ENCODE measurements at regions not wholly inside any gene's neighbourhood (a gene's known extent, or its start where the extent isn't known, plus 50 kb on each side); places are given as distances from the start of the nearest gene placed in this dataset.

DNA sequence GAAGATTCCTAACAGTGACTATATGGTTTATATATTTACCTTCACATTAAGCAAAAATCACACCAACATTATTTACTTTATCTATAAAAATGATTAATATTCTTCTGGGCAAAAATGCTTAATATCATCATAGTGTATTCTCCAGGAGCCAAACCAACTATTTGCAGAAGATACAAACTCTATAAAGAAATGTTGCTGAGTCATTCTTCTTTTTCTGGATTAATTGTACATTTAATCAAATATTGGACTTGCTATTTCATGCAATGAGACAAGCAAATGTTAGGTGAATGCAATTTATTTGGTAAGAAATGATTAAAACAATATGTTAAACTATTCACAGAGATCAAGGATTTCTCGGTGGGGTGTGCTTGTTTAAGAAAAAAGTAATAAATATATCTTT, 1075.8 kb downstream of the PCDH9 start:
- TF ChIP-seq, protein P1, sequence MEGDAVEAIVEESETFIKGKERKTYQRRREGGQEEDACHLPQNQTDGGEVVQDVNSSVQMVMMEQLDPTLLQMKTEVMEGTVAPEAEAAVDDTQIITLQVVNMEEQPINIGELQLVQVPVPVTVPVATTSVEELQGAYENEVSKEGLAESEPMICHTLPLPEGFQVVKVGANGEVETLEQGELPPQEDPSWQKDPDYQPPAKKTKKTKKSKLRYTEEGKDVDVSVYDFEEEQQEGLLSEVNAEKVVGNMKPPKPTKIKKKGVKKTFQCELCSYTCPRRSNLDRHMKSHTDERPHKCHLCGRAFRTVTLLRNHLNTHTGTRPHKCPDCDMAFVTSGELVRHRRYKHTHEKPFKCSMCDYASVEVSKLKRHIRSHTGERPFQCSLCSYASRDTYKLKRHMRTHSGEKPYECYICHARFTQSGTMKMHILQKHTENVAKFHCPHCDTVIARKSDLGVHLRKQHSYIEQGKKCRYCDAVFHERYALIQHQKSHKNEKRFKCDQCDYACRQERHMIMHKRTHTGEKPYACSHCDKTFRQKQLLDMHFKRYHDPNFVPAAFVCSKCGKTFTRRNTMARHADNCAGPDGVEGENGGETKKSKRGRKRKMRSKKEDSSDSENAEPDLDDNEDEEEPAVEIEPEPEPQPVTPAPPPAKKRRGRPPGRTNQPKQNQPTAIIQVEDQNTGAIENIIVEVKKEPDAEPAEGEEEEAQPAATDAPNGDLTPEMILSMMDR (IDR thresholded peaks at IDR 0.05), result no peak
- TF ChIP-seq EP300 (IDR thresholded peaks at IDR 0.05), result no peak

All from esophagus muscularis mucosa (tissue), 3 donors.